SK-N-MC (cell line): ENCODE measurements at regions not wholly inside any gene's neighbourhood (a gene's known extent, or its start where the extent isn't known, plus 50 kb on each side); places are given as distances from the start of the nearest gene placed in this dataset.

Experiments used
- DNase-seq: peaks from one replicate; pipeline ENCODE4 v3.0.0-alpha.2; 2011; ENCODE audit warnings: low read depth, low spot score
- H3K27ac ChIP-seq: fragments of 200-600 bp; sonication (generic); 2 replicates; pipeline ENCODE4 v1.5.1; 2016; ENCODE audit warnings: mixed run types
- H3K36me3 ChIP-seq: fragments of 200-600 bp; sonication (generic); 2 replicates; pipeline ENCODE4 v1.6.1; 2017; ENCODE audit warnings: antibody characterized with exemption, low read length, mixed read lengths; ENCODE audit not compliant: insufficient read depth
- H3K4me3 ChIP-seq: fragments of 200-600 bp; sonication (generic); 2 replicates; pipeline ENCODE4 v1.5.1; 2016
- H3K9ac ChIP-seq: fragments of 200-600 bp; sonication (generic); 2 replicates; pipeline ENCODE4 v1.8.0; 2017; ENCODE audit warnings: mixed run types, mixed read lengths; ENCODE audit not compliant: insufficient read length
- H3K9me3 ChIP-seq: fragments of 200-600 bp; sonication (generic); 2 replicates; pipeline ENCODE4 v1.6.1; 2017; ENCODE audit warnings: low read depth, mild to moderate bottlenecking, antibody characterized with exemption, low read length, moderate library complexity, mixed read lengths
- EZH2 ChIP-seq: fragments of 200-600 bp; sonication (generic); IDR thresholded peaks from one replicate; pipeline ENCODE4 v1.6.1; 2017; ENCODE audit warnings: antibody characterized with exemption
- FOXP2 ChIP-seq: optimal IDR thresholded peaks from 2 replicates; pipeline ENCODE3; 2011; ENCODE audit warnings: mild to moderate bottlenecking, moderate library complexity; ENCODE audit not compliant: insufficient read depth; ENCODE audit errors: extremely low read length, control extremely low read depth
- POLR2AphosphoS5 ChIP-seq: IDR thresholded peaks from 2 replicates; pipeline ENCODE4 v1.6.1; 2012; ENCODE audit warnings: mild to moderate bottlenecking, low read depth, low read length, borderline replicate concordance

DNA sequence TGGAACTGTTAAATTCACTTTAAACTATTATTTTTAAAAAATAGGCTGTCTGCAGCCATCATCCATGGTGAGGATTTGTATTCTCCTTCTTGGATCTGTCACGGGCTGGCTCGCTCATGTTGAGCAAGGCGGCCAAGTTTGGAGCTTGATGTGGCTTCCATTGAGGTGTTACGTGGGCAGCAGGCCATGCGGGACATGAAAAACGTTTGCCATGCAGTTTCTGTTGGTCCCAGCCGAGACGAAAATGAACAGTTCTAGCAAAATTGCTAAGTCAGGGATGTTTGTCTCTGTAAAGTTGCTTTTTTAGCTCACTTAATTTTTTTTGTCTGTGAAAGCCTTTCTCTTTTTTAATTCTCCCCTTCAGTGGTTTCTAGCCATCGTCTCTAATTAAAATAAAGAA, 70.2 kb upstream of the MGAT5 start:
- TF ChIP-seq EZH2: no peak
- no peak for TF ChIP-seq FOXP2
- no peak for TF ChIP-seq POLR2AphosphoS5
- no peak overlapping the region for H3K4me3 ChIP-seq
- H3K36me3 ChIP-seq: no peaks in the 10 kb centered on the region
- no peaks in the 10 kb centered on the region for H3K9me3 ChIP-seq
- no peak for DNase-seq
- H3K27ac ChIP-seq: no peak overlapping the region
- H3K9ac ChIP-seq: no peak overlapping the region

DNA sequence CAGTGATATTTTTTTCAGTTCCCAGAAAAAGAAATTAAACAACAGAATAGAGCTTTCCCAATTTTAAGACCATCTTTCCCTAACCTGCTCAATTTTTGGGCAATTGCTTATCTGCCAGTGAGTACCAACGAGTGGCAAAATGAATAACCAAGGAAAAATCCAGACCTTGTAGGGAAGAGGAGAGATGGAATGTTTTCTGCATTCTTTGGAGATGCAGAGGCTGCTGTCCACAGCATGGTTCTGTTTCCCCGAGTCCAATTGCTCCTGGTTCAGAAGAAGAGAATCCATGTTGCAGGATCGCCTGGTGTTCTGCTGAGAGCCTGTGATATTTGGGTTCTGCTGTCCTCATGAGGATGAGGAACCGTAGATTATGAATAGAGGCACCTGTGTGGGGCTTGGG, 68.2 kb upstream of the MGAT5 start:
- Histone ChIP-seq H3K27ac (no peak overlapping the region), H3K36me3 (no peaks in the 10 kb centered on the region), H3K9me3 (no peaks in the 10 kb centered on the region), H3K4me3 (no peak overlapping the region), H3K9ac (no peak overlapping the region)
- no peak for DNase-seq
- TF ChIP-seq POLR2AphosphoS5 (no peak), FOXP2 (no peak), EZH2 (no peak)

DNA sequence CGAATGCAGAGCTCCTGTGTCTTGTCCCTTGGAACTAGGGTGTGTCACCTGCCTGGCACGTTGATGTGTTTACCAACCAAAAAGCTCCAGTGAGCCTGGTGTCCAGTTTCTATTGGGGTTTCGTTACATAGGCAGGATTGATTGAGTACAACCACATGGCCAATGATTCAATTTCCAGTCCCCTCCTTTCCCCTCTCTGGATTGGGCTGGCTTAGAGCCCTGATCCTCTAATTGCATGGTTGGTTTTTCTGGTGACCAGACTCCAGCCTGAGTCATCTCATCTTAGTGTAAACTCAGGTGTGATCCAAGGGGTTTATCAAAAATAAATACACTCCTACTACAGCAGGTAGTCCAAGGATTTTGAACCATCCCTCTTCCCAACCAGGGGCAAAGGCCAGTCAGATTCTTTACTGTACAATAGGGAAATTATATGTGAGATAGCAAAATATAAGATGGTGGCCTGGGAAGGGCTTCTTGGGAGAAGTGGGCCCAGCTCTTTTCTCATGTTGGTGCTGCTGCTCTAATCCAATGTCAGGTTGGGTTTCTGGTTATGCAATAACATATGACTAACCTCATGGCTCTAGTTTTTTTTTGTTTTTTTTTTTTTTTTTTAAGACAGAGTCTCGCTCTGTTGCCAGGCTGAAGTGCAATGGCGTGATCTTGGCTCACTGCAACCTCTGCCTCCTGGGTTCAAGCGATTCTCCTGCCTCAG, 64.7 kb upstream of the MGAT5 start:
- H3K4me3 ChIP-seq: no peak overlapping the region
- TF ChIP-seq POLR2AphosphoS5 (no peak), FOXP2 (no peak), EZH2 (no peak)
- no peaks in the 10 kb centered on the region for H3K36me3 ChIP-seq
- no peaks in the 10 kb centered on the region for H3K9me3 ChIP-seq
- no peak overlapping the region for H3K27ac ChIP-seq
- H3K9ac ChIP-seq: no peak overlapping the region
- DNase-seq: no peak

DNA sequence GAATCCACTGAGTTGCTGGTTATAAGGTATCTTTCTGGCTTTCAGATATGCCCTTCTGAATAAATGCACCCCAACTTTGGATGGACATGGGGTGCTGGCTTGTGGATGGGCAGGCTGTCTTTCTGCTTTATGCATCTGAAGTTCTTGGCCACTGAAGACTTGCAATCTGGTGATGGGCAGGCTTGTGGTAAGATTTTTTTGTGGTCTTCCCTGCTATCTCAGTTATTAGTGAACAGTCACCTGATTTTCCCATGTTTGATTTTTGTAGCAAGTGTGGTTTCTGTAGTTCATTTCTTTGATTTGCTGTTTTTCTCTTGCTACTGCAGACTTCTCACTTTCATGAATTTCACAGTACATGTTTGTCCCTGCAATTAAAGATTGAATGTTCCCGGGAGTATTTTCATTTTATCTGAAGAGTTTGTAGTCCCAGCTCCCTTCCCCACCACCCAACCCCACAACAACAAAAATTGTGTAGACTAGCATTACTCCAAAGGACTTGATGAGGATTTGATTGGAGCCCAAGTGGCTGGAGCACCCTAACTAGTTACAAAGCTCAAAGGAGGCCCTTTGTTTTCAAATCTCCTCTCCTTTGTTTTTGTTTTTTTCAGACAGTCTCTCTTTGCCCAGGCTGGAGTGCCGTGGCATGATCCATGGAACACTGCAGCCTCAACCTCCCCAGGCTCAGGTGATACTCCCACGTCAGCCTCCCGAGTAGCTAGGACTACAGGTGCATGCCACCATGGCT, 63.6 kb upstream of the MGAT5 start:
- Histone ChIP-seq H3K27ac (no peak overlapping the region), H3K36me3 (no peaks in the 10 kb centered on the region)

DNA sequence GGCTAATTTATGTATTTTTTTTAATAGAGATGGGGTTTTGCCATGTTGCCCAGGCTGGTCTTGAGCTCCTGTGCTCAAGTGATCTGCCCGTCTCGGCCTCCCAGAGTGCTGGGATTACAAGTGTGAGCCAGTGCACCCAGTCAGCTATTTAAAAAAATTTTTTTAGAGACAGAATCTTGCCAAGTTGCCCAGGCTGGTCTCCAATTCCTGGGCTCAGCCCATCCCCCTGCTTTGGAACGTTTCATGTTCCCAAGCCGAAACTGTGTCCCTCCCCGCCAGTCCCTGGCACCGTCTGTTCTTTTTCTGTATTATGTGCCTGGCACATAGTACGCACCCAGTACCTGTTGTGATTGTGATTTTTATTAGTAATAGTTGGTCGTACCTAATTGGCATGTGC, 63.1 kb upstream of the MGAT5 start:
- Histone ChIP-seq H3K9me3 (no peaks in the 10 kb centered on the region), H3K36me3 (no peaks in the 10 kb centered on the region), H3K4me3 (no peak overlapping the region), H3K27ac (no peak overlapping the region), H3K9ac (no peak overlapping the region)
- TF ChIP-seq POLR2AphosphoS5 (no peak), FOXP2 (no peak), EZH2 (no peak)
- DNase-seq: no peak

More for the DNA sequence above, 63.6 kb upstream of the MGAT5 start:
- no peak overlapping the region for H3K9ac ChIP-seq
- no peak for DNase-seq
- no peak overlapping the region for H3K4me3 ChIP-seq
- no peak for TF ChIP-seq FOXP2
- no peak for TF ChIP-seq EZH2
- no peak for TF ChIP-seq POLR2AphosphoS5
- H3K9me3 ChIP-seq: no peaks in the 10 kb centered on the region

DNA sequence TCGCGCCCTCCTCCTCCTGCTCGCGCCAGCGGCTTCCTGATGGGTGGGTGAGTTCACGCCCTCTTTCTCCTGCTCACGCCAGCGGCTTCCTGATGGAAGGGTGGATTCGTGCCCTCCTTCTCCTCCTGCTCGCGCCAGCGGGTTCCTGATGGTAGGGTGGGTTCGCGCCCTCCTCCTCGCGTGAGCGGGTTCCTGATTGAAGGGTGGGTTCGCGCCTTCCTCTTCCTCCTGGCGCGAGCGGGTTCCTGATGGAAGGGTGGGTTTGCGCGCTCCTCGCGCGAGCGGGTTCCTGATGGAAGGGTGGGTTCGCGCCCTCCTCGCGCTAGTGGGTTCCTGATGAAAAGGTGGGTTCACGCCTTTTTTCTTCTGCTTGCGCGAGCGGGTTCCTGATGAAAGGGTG, 62.0 kb upstream of the MGAT5 start:
- no peaks in the 10 kb centered on the region for H3K36me3 ChIP-seq
- no peaks in the 10 kb centered on the region for H3K9me3 ChIP-seq
- no peak for DNase-seq
- TF ChIP-seq EZH2 (no peak), POLR2AphosphoS5 (no peak), FOXP2 (no peak)
- H3K9ac ChIP-seq: no peak overlapping the region
- no peak overlapping the region for H3K4me3 ChIP-seq
- no peak overlapping the region for H3K27ac ChIP-seq

DNA sequence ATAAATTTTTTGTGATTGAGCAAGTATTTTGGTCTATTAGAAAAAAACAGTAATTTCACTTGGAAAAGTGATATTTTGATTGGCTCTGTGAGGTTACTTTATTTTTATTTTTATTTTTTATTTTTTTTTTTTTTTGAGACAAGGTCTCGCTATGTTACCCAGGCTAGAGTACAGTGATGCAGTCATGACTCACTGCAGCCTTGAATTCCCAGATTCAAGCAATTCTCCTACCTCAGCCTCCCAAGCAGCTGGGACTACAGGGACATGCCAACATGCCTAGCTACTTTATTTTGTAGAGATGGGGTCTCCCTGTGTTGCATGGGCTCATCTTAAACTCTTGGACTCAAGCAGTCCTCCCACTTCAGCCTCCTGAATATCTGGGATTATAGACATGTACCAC, 60.9 kb upstream of the MGAT5 start:
- Histone ChIP-seq H3K27ac (no peak overlapping the region), H3K36me3 (no peaks in the 10 kb centered on the region), H3K9ac (no peak overlapping the region), H3K4me3 (no peak overlapping the region), H3K9me3 (no peaks in the 10 kb centered on the region)
- no peak for DNase-seq
- no peak for TF ChIP-seq FOXP2
- TF ChIP-seq EZH2: no peak
- TF ChIP-seq POLR2AphosphoS5: no peak

DNA sequence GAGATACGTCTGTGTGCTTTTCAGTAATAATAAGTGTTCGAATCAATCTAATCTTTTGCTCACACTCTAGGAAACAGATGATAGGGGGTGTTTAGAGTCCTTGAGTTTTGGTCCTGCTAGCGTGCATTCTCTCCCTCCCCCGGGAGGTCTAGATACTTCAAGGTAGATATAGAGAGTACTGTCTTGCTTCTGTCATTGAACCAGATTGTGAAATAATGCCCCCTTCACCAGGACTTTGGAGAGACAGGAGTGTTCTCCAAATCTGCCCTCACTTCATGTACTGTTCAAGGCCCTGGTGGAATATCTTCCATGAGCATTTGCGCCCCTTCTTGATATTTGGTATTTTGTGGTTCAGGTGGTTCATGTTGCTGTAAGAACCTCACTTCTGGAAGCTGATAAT, 59.4 kb upstream of the MGAT5 start:
- DNase-seq: no peak
- Histone ChIP-seq H3K27ac (no peak overlapping the region), H3K36me3 (no peaks in the 10 kb centered on the region), H3K9me3 (no peaks in the 10 kb centered on the region), H3K9ac (no peak overlapping the region), H3K4me3 (no peak overlapping the region)
- TF ChIP-seq POLR2AphosphoS5 (no peak), FOXP2 (no peak), EZH2 (no peak)
